ENCODE measurements at regions not wholly inside any gene's neighbourhood (a gene's known extent, or its start where the extent isn't known, plus 50 kb on each side); places are given as distances from the start of the nearest gene placed in this dataset.

- Mint-ChIP-seq H3K27me3 (ENCODE audit: low read depth in 3 of 3) (no peaks in the 10 kb centered on the region), H3K27ac (no peak overlapping the region), H3K9me3 (peaks cover 0 to 6% (median 2%) of the 10 kb centered on the region in 6 donors), H3K36me3 (no peaks in the 10 kb centered on the region), H3K4me3 (no peak overlapping the region), H3K4me1 (no peaks in the 10 kb centered on the region)
- DNase-seq = no peak
These were observed 931.2 kb upstream of the B3GALT2 start for GRCh38 chr1:194117582-194117981.

- Mint-ChIP-seq H3K9me3 (peaks cover 0 to 8% (median 6%) of the 10 kb centered on the region in 6 donors), H3K36me3 (no peaks in the 10 kb centered on the region), H3K4me3 (no peak overlapping the region), H3K27me3 (ENCODE audit: low read depth in 3 of 3) (peaks cover 0 to 1% (median 0%) of the 10 kb centered on the region in 3 donors), H3K27ac (no peak overlapping the region), H3K4me1 (no peaks in the 10 kb centered on the region)
- DNase-seq = no peak
These were observed 927.9 kb upstream of the B3GALT2 start for GRCh38 chr1:194114288-194114687.

- no peak for DNase-seq
- Mint-ChIP-seq H3K4me3 (no peak overlapping the region), H3K9me3 (peaks cover 0 to 8% (median 4%) of the 10 kb centered on the region in 6 donors), H3K27me3 (ENCODE audit: low read depth in 3 of 3) (peaks cover 0 to 1% (median 0%) of the 10 kb centered on the region in 3 donors), H3K27ac (no peak overlapping the region), H3K36me3 (peaks cover 0 to 3% (median 0%) of the 10 kb centered on the region in 3 donors), H3K4me1 (no peaks in the 10 kb centered on the region)
These were observed 919.0 kb upstream of the B3GALT2 start for GRCh38 chr1:194105381-194105780.

- peaks cover 0 to under 1% (median 0%) of the 10 kb centered on the region in 3 donors for H3K27me3 Mint-ChIP-seq (ENCODE audit: low read depth in 3 of 3)
- H3K27ac Mint-ChIP-seq = no peak overlapping the region
- DNase-seq = no peak
- peaks cover 0 to 3% (median 0%) of the 10 kb centered on the region in 3 donors for H3K36me3 Mint-ChIP-seq
- H3K9me3 Mint-ChIP-seq = peaks cover 0 to 5% (median 0%) of the 10 kb centered on the region in 6 donors
- H3K4me1 Mint-ChIP-seq = no peaks in the 10 kb centered on the region
- no peak overlapping the region for H3K4me3 Mint-ChIP-seq
These were observed 917.9 kb upstream of the B3GALT2 start for GRCh38 chr1:194104247-194104844.

- no peaks in the 10 kb centered on the region for H3K27me3 Mint-ChIP-seq (ENCODE audit: low read depth in 3 of 3)
- H3K4me3 Mint-ChIP-seq = no peak overlapping the region
- peaks cover 0 to 5% (median 0%) of the 10 kb centered on the region in 6 donors for H3K9me3 Mint-ChIP-seq
- DNase-seq = no peak
- H3K36me3 Mint-ChIP-seq = peaks cover 0 to 3% (median 0%) of the 10 kb centered on the region in 3 donors
- no peak overlapping the region for H3K27ac Mint-ChIP-seq
- H3K4me1 Mint-ChIP-seq = no peaks in the 10 kb centered on the region
These were observed 917.3 kb upstream of the B3GALT2 start for GRCh38 chr1:194103516-194104246.

- no peaks in the 10 kb centered on the region for H3K27me3 Mint-ChIP-seq (ENCODE audit: low read depth in 3 of 3)
- H3K27ac Mint-ChIP-seq = no peak overlapping the region
- no peak for DNase-seq
- no peak overlapping the region for H3K4me3 Mint-ChIP-seq
- H3K36me3 Mint-ChIP-seq = peaks cover 0 to 3% (median 0%) of the 10 kb centered on the region in 3 donors
- peaks cover 0 to 5% (median 0%) of the 10 kb centered on the region in 6 donors for H3K9me3 Mint-ChIP-seq
- H3K4me1 Mint-ChIP-seq = no peaks in the 10 kb centered on the region
These were observed 916.7 kb upstream of the B3GALT2 start for GRCh38 chr1:194103101-194103500.

- H3K27me3 Mint-ChIP-seq (ENCODE audit: low read depth in 3 of 3) = no peaks in the 10 kb centered on the region
- H3K36me3 Mint-ChIP-seq = peaks cover 0 to 3% (median 0%) of the 10 kb centered on the region in 3 donors
- H3K4me1 Mint-ChIP-seq = no peaks in the 10 kb centered on the region
- no peak overlapping the region for H3K27ac Mint-ChIP-seq
- no peak for DNase-seq
- H3K4me3 Mint-ChIP-seq = no peak overlapping the region
- H3K9me3 Mint-ChIP-seq = peaks cover 0 to 5% (median 0%) of the 10 kb centered on the region in 6 donors
These were observed 916.2 kb upstream of the B3GALT2 start for GRCh38 chr1:194102607-194103006.

- Mint-ChIP-seq H3K36me3 (no peaks in the 10 kb centered on the region), H3K4me3 (no peak overlapping the region), H3K9me3 (peaks cover 0 to 7% (median 3%) of the 10 kb centered on the region in 6 donors)
These were observed 898.3 kb upstream of the B3GALT2 start for GRCh38 chr1:194084755-194085154.

GRCh38 chr1:194081444-194081843, 895.0 kb upstream of the B3GALT2 start:
- no peak for DNase-seq
- H3K27me3 Mint-ChIP-seq (ENCODE audit: low read depth in 3 of 3) = peaks cover 0 to 1% (median 0%) of the 10 kb centered on the region in 3 donors
- H3K36me3 Mint-ChIP-seq = no peaks in the 10 kb centered on the region
- no peaks in the 10 kb centered on the region for H3K4me1 Mint-ChIP-seq
- peaks cover 0 to 12% (median 5%) of the 10 kb centered on the region in 6 donors for H3K9me3 Mint-ChIP-seq
- H3K27ac Mint-ChIP-seq = no peak overlapping the region
- H3K4me3 Mint-ChIP-seq = no peak overlapping the region

More at GRCh38 chr1:194084755-194085154, 898.3 kb upstream of the B3GALT2 start:
- Mint-ChIP-seq H3K27me3 (ENCODE audit: low read depth in 3 of 3) (no peaks in the 10 kb centered on the region), H3K27ac (no peak overlapping the region), H3K4me1 (no peaks in the 10 kb centered on the region)
- no peak for DNase-seq

- H3K36me3 Mint-ChIP-seq = no peaks in the 10 kb centered on the region
- H3K4me3 Mint-ChIP-seq = no peak overlapping the region
- DNase-seq = no peak
- H3K9me3 Mint-ChIP-seq = peaks cover 0 to 13% (median 3%) of the 10 kb centered on the region in 6 donors
- H3K27me3 Mint-ChIP-seq (ENCODE audit: low read depth in 3 of 3) = peaks cover 0 to 1% (median 0%) of the 10 kb centered on the region in 3 donors
- H3K4me1 Mint-ChIP-seq = no peaks in the 10 kb centered on the region
- no peak overlapping the region for H3K27ac Mint-ChIP-seq
These were observed 894.4 kb upstream of the B3GALT2 start for GRCh38 chr1:194080826-194081225.

GRCh38 chr1:194078765-194079164, 892.4 kb upstream of the B3GALT2 start:
- Mint-ChIP-seq H3K4me1 (no peaks in the 10 kb centered on the region), H3K36me3 (no peaks in the 10 kb centered on the region), H3K4me3 (no peak overlapping the region), H3K27ac (no peak overlapping the region), H3K27me3 (ENCODE audit: low read depth in 3 of 3) (peaks cover 0 to 1% (median 0%) of the 10 kb centered on the region in 3 donors), H3K9me3 (peaks cover 0 to 13% (median 2%) of the 10 kb centered on the region in 6 donors)
- no peak for DNase-seq

GRCh38 chr1:194076646-194077045, 890.2 kb upstream of the B3GALT2 start:
- Mint-ChIP-seq H3K9me3 (peaks cover 0 to 8% (median 2%) of the 10 kb centered on the region in 6 donors), H3K36me3 (no peaks in the 10 kb centered on the region), H3K4me3 (no peak overlapping the region), H3K27ac (no peak overlapping the region), H3K4me1 (no peaks in the 10 kb centered on the region), H3K27me3 (ENCODE audit: low read depth in 3 of 3) (peaks cover 0 to 1% (median 0%) of the 10 kb centered on the region in 3 donors)
- DNase-seq = no peak

- Mint-ChIP-seq H3K9me3 (peaks cover 0 to 6% (median 1%) of the 10 kb centered on the region in 6 donors), H3K4me3 (no peak overlapping the region), H3K27ac (no peak overlapping the region), H3K27me3 (ENCODE audit: low read depth in 3 of 3) (peaks cover 0 to 1% (median 0%) of the 10 kb centered on the region in 3 donors), H3K36me3 (no peaks in the 10 kb centered on the region), H3K4me1 (no peaks in the 10 kb centered on the region)
- no peak for DNase-seq
These were observed 887.4 kb upstream of the B3GALT2 start for GRCh38 chr1:194073833-194074232.

GRCh38 chr1:194071205-194071604, 884.8 kb upstream of the B3GALT2 start:
- no peak overlapping the region for H3K4me3 Mint-ChIP-seq
- H3K27me3 Mint-ChIP-seq (ENCODE audit: low read depth in 3 of 3) = no peaks in the 10 kb centered on the region
- no peaks in the 10 kb centered on the region for H3K4me1 Mint-ChIP-seq
- DNase-seq = no peak
- H3K36me3 Mint-ChIP-seq = no peaks in the 10 kb centered on the region
- no peak overlapping the region for H3K27ac Mint-ChIP-seq
- peaks cover 0 to 5% (median 0%) of the 10 kb centered on the region in 6 donors for H3K9me3 Mint-ChIP-seq
